ENCODE measurements at regions not wholly inside any gene's neighbourhood (a gene's known extent, or its start where the extent isn't known, plus 50 kb on each side); places are given as distances from the start of the nearest gene placed in this dataset.
A peak's percentile ranks its signal among the peaks of the same experiment; 100 is the strongest.

DNA sequence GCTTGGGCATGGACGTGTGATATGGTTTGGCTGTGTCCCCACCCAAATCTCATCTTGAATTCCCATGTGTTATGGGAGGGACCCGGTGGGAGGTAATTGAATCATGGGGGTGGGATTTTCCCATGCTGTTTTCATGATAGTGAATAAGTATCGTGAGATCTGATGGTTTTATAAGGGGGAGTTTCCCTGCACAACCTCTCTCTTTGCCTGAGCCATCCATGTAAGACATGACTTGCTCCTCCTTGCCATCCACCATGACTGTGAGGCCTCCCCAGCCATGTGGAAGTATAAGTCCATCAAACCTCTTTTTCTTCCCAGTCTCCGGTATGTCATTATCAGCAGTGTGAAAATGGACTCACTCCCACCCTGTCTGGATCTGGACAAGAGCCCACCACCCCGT is 393.4 kb downstream of the SEC14L1 start:
- Histone ChIP-seq H4K8ac (ENCODE audit: low read depth, low read length) (no peak overlapping the region), H2BK120ac (ENCODE audit: low read depth, low read length) (no peak overlapping the region), H3K9ac (ENCODE audit: low read depth, low read length, poor library complexity) (no peak overlapping the region), H3K36me3 (replicated peaks in 1 of 2; ENCODE audit: control insufficient read depth in 2 of 2, insufficient read depth in 2 of 2, low read length in 2 of 2) (no peaks in the 10 kb centered on the region), H3K4me3 (ENCODE audit: low read length in 2 of 2) (no peak overlapping the region), H3K79me1 (ENCODE audit: low read depth, low read length) (no peaks in the 10 kb centered on the region), H3K27ac (replicated peaks; ENCODE audit: low read length) (no peak overlapping the region), H2BK15ac (ENCODE audit: low read length) (no peak overlapping the region), H3K18ac (ENCODE audit: low read length) (no peak overlapping the region), H2BK5ac (ENCODE audit: low read length) (peak overlapping the region; percentile 71), H3K4me1 (ENCODE audit: control insufficient read depth in 2 of 2, insufficient read depth in 1 of 2, low read depth in 1 of 2, low read length in 2 of 2) (peaks cover 2 to 3% of the 10 kb centered on the region in 2 donors), H3K4me2 (ENCODE audit: insufficient read depth, low read length, poor library complexity, severe bottlenecking) (no peak overlapping the region), H2BK12ac (ENCODE audit: low read length) (no peak overlapping the region), H3K14ac (ENCODE audit: low read length) (no peak overlapping the region), H3K4ac (ENCODE audit: low read length) (no peak overlapping the region), H3K23ac (ENCODE audit: low read depth, low read length, poor library complexity) (no peak overlapping the region), H2AFZ (ENCODE audit: low read length) (no peak overlapping the region), H2AK5ac (ENCODE audit: low read depth, low read length) (no peak overlapping the region), H3K9me3 (replicated peaks in 1 of 2; ENCODE audit: control insufficient read depth in 2 of 2, insufficient read depth in 1 of 2, low read depth in 1 of 2, low read length in 2 of 2) (peaks cover 5 to 6% of the 10 kb centered on the region in 2 donors), H4K91ac (ENCODE audit: low read depth, low read length, poor library complexity) (no peak overlapping the region), H3K27me3 (ENCODE audit: control insufficient read depth in 3 of 3, insufficient read depth in 3 of 3, low read depth in 1 of 3, low read length in 3 of 3) (peaks cover 0 to 29% (median 5%) of the 10 kb centered on the region in 3 experiments)
- WGBS, 2 donors (ENCODE audit: extremely low coverage in 2 of 2, insufficient read length in 2 of 2, insufficient replicate concordance in 1 of 2): no CpG with 5 or more reads among the region's 5 CpGs
- no peak for DNase-seq (ENCODE audit: low spot score)

DNA sequence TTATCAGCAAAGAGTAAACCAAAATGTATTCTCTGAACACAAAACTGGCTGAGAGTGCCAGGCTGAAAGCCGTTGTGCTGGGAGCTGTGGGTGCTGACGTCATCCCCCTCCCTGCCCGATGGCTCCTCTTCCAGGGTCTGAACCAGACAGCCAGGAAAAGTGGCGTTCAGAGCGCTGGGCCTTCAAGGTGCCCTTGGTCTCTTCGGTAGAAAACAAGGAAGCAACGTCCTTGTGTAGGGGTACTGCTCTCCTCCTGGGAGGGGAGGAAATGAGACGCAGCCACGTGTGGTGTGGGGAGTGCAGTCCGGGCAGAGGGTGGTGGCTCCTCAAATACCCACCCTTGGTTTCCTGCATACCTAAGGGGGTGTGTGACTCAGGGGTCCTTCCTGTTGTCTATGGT is 394.7 kb downstream of the SEC14L1 start:
- Histone ChIP-seq H3K27me3 (ENCODE audit: control insufficient read depth in 3 of 3, insufficient read depth in 3 of 3, low read depth in 1 of 3, low read length in 3 of 3) (peaks cover 0 to 26% (median 0%) of the 10 kb centered on the region in 3 experiments), H3K9me3 (replicated peaks in 1 of 2; ENCODE audit: control insufficient read depth in 2 of 2, insufficient read depth in 1 of 2, low read depth in 1 of 2, low read length in 2 of 2) (peaks cover 5 to 6% of the 10 kb centered on the region in 2 donors), H3K4me2 (ENCODE audit: insufficient read depth, low read length, poor library complexity, severe bottlenecking) (no peak overlapping the region), H3K79me1 (ENCODE audit: low read depth, low read length) (no peaks in the 10 kb centered on the region), H4K8ac (ENCODE audit: low read depth, low read length) (no peak overlapping the region), H4K91ac (ENCODE audit: low read depth, low read length, poor library complexity) (no peak overlapping the region), H3K18ac (ENCODE audit: low read length) (peak overlapping the region; percentile 4), H2BK12ac (ENCODE audit: low read length) (no peak overlapping the region), H2BK5ac (ENCODE audit: low read length) (no peak overlapping the region), H3K4ac (ENCODE audit: low read length) (no peak overlapping the region), H2AK5ac (ENCODE audit: low read depth, low read length) (no peak overlapping the region), H2BK120ac (ENCODE audit: low read depth, low read length) (no peak overlapping the region), H3K36me3 (replicated peaks in 1 of 2; ENCODE audit: control insufficient read depth in 2 of 2, insufficient read depth in 2 of 2, low read length in 2 of 2) (no peaks in the 10 kb centered on the region), H3K4me3 (ENCODE audit: low read length in 2 of 2) (no peak overlapping the region), H3K23ac (ENCODE audit: low read depth, low read length, poor library complexity) (peak overlapping the region; percentile 75), H3K9ac (ENCODE audit: low read depth, low read length, poor library complexity) (no peak overlapping the region), H2AFZ (ENCODE audit: low read length) (no peak overlapping the region), H3K4me1 (ENCODE audit: control insufficient read depth in 2 of 2, insufficient read depth in 1 of 2, low read depth in 1 of 2, low read length in 2 of 2) (peaks cover 2 to 4% of the 10 kb centered on the region in 2 donors), H3K14ac (ENCODE audit: low read length) (no peak overlapping the region), H2BK15ac (ENCODE audit: low read length) (no peak overlapping the region), H3K27ac (replicated peaks; ENCODE audit: low read length) (no peak overlapping the region)
- no CpG with 5 or more reads among the region's 10 CpGs for WGBS, 2 donors (ENCODE audit: extremely low coverage in 2 of 2, insufficient read length in 2 of 2, insufficient replicate concordance in 1 of 2)
- no peak for DNase-seq (ENCODE audit: low spot score)

DNA sequence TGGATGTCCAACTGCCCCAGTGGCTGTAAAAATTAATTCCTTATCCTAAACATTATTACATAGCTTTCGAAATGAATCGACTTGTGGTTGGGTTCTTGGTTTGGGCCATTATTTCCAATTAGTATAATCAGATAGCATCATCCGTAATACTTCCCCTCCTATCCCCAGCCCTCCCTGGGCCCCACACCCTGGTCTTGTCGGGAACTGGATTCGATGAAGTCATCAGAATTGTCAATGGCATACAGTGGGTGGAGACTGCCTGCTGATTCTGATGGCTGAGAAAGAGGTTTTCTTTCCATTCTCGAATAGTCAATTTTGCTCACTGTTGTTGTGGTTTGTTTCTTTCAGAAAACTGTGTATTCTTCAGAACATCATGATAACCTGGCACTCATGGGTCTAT is 395.1 kb downstream of the SEC14L1 start:
- Histone ChIP-seq H4K91ac (ENCODE audit: low read depth, low read length, poor library complexity) (no peak overlapping the region), H2AK5ac (ENCODE audit: low read depth, low read length) (no peak overlapping the region), H3K9ac (ENCODE audit: low read depth, low read length, poor library complexity) (no peak overlapping the region), H3K23ac (ENCODE audit: low read depth, low read length, poor library complexity) (no peak overlapping the region), H2AFZ (ENCODE audit: low read length) (no peak overlapping the region), H3K4me1 (ENCODE audit: control insufficient read depth in 2 of 2, insufficient read depth in 1 of 2, low read depth in 1 of 2, low read length in 2 of 2) (peaks cover 6 to 8% of the 10 kb centered on the region in 2 donors), H4K8ac (ENCODE audit: low read depth, low read length) (no peak overlapping the region), H2BK5ac (ENCODE audit: low read length) (no peak overlapping the region), H3K4me3 (ENCODE audit: low read length in 2 of 2) (no peak overlapping the region), H2BK15ac (ENCODE audit: low read length) (no peak overlapping the region), H3K14ac (ENCODE audit: low read length) (no peak overlapping the region), H3K27ac (replicated peaks; ENCODE audit: low read length) (no peak overlapping the region), H2BK120ac (ENCODE audit: low read depth, low read length) (no peak overlapping the region), H3K4ac (ENCODE audit: low read length) (no peak overlapping the region), H3K36me3 (replicated peaks in 1 of 2; ENCODE audit: control insufficient read depth in 2 of 2, insufficient read depth in 2 of 2, low read length in 2 of 2) (no peaks in the 10 kb centered on the region), H3K79me1 (ENCODE audit: low read depth, low read length) (no peaks in the 10 kb centered on the region), H3K27me3 (ENCODE audit: control insufficient read depth in 3 of 3, insufficient read depth in 3 of 3, low read depth in 1 of 3, low read length in 3 of 3) (peaks cover 0 to 25% (median 0%) of the 10 kb centered on the region in 3 experiments), H3K4me2 (ENCODE audit: insufficient read depth, low read length, poor library complexity, severe bottlenecking) (no peak overlapping the region), H3K18ac (ENCODE audit: low read length) (no peak overlapping the region), H3K9me3 (replicated peaks in 1 of 2; ENCODE audit: control insufficient read depth in 2 of 2, insufficient read depth in 1 of 2, low read depth in 1 of 2, low read length in 2 of 2) (peaks cover 5 to 6% of the 10 kb centered on the region in 2 donors), H2BK12ac (ENCODE audit: low read length) (no peak overlapping the region)
- no CpG with 5 or more reads among the region's 6 CpGs for WGBS, 2 donors (ENCODE audit: extremely low coverage in 2 of 2, insufficient read length in 2 of 2, insufficient replicate concordance in 1 of 2)
- no peak for DNase-seq (ENCODE audit: low spot score)

DNA sequence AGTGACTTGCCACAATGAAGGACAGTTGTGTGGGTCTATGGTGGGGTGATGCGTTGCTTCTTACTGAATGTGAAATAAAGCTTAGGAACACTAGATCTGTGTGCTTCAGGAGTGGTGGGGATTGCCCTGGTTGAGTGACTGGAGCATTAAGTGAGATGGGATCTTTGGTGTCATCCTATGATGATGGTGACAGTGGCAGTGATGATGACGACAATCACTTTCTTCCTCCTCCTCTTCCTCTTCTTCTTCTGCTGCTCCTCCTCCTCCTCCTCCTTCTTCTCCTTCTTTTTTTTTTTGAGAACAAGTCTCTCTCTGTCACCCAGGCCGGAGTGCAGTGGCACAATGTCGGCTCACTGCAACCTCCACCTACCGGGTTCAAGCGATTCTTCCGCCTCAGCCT is 396.8 kb downstream of the SEC14L1 start:
- no peak overlapping the region for H3K27ac ChIP-seq (replicated peaks; ENCODE audit: low read length)
- no peak overlapping the region for H3K23ac ChIP-seq (ENCODE audit: low read depth, low read length, poor library complexity)
- H3K14ac ChIP-seq (ENCODE audit: low read length): no peak overlapping the region
- H2BK5ac ChIP-seq (ENCODE audit: low read length): no peak overlapping the region
- H3K4ac ChIP-seq (ENCODE audit: low read length): no peak overlapping the region
- no peak overlapping the region for H3K4me2 ChIP-seq (ENCODE audit: insufficient read depth, low read length, poor library complexity, severe bottlenecking)
- no peak overlapping the region for H3K4me3 ChIP-seq (ENCODE audit: low read length in 2 of 2)
- H3K18ac ChIP-seq (ENCODE audit: low read length): no peak overlapping the region
- H2AFZ ChIP-seq (ENCODE audit: low read length): no peak overlapping the region
- no peak overlapping the region for H2BK12ac ChIP-seq (ENCODE audit: low read length)
- no peak overlapping the region for H4K91ac ChIP-seq (ENCODE audit: low read depth, low read length, poor library complexity)
- H3K9me3 ChIP-seq (replicated peaks in 1 of 2; ENCODE audit: control insufficient read depth in 2 of 2, insufficient read depth in 1 of 2, low read depth in 1 of 2, low read length in 2 of 2): peaks cover 5 to 6% of the 10 kb centered on the region in 2 donors
- no peak overlapping the region for H2BK120ac ChIP-seq (ENCODE audit: low read depth, low read length)
- H2AK5ac ChIP-seq (ENCODE audit: low read depth, low read length): no peak overlapping the region
- peaks cover 13 to 15% of the 10 kb centered on the region in 2 donors for H3K4me1 ChIP-seq (ENCODE audit: control insufficient read depth in 2 of 2, insufficient read depth in 1 of 2, low read depth in 1 of 2, low read length in 2 of 2)
- H3K79me1 ChIP-seq (ENCODE audit: low read depth, low read length): no peaks in the 10 kb centered on the region
- H3K9ac ChIP-seq (ENCODE audit: low read depth, low read length, poor library complexity): no peak overlapping the region
- no peaks in the 10 kb centered on the region for H3K36me3 ChIP-seq (replicated peaks in 1 of 2; ENCODE audit: control insufficient read depth in 2 of 2, insufficient read depth in 2 of 2, low read length in 2 of 2)
- no CpG with 5 or more reads among the region's 7 CpGs for WGBS, 2 donors (ENCODE audit: extremely low coverage in 2 of 2, insufficient read length in 2 of 2, insufficient replicate concordance in 1 of 2)
- no peak overlapping the region for H2BK15ac ChIP-seq (ENCODE audit: low read length)
- H3K27me3 ChIP-seq (ENCODE audit: control insufficient read depth in 3 of 3, insufficient read depth in 3 of 3, low read depth in 1 of 3, low read length in 3 of 3): peaks cover 0 to 10% (median 0%) of the 10 kb centered on the region in 3 experiments
- no peak overlapping the region for H4K8ac ChIP-seq (ENCODE audit: low read depth, low read length)
- no peak for DNase-seq (ENCODE audit: low spot score)
